DND-41 (cell line): ENCODE measurements at regions not wholly inside any gene's neighbourhood (a gene's known extent, or its start where the extent isn't known, plus 50 kb on each side); places are given as distances from the start of the nearest gene placed in this dataset.

Source experiments
- CTCF ChIP-seq: IDR thresholded peaks from 2 replicates; pipeline ENCODE4 v1.5.1; 2012; ENCODE audit warnings: borderline replicate concordance, low read length, moderate library complexity, mild to moderate bottlenecking; ENCODE audit not compliant: poor library complexity, severe bottlenecking; ENCODE audit errors: extremely low read depth
- EZH2 ChIP-seq: IDR thresholded peaks from 3 replicates; pipeline ENCODE4 v1.6.1; 2012; ENCODE audit warnings: borderline replicate concordance, low read depth, mild to moderate bottlenecking, moderate library complexity, low read length, inconsistent platforms; ENCODE audit not compliant: severe bottlenecking

- no peak for TF ChIP-seq CTCF
- TF ChIP-seq EZH2, result no peak
Measured at GRCh38 chr2:41973871-41974270, 74.0 kb upstream of the PKDCC start.
